ENCODE measurements at regions not wholly inside any gene's neighbourhood (a gene's known extent, or its start where the extent isn't known, plus 50 kb on each side); places are given as distances from the start of the nearest gene placed in this dataset.
"Not testable (repeated sequence)": the region's sequence is repeated elsewhere in the genome, so short reads cannot be mapped to it uniquely, and the experiment has no call there.

- TF ChIP-seq POLR2A, CTCF (IDR thresholded peaks at IDR 0.05): not testable (repeated sequence)
These were observed 113.7 kb upstream of the NLGN4Y start for GRCh38 chrY:14410549-14411030.

Measured in testis (tissue), 2 donors.